GM23248 (cell line): ENCODE measurements at regions not wholly inside any gene's neighbourhood (a gene's known extent, or its start where the extent isn't known, plus 50 kb on each side); places are given as distances from the start of the nearest gene placed in this dataset.

Experiments used
- DNase-seq: peaks from one replicate; pipeline ENCODE4 v3.0.0-alpha.2; 2015
- H2AFZ ChIP-seq: fragments of 200-600 bp; sonication (generic); 2 replicates; pipeline ENCODE4 v1.6.1; 2016; ENCODE audit warnings: antibody characterized with exemption
- H3F3A ChIP-seq: fragments of 200-600 bp; sonication (generic); 2 replicates; pipeline ENCODE4 v1.6.1; 2016; ENCODE audit warnings: mild to moderate bottlenecking, antibody characterized with exemption, mixed run types; ENCODE audit not compliant: insufficient read depth
- H3K27ac ChIP-seq: fragments of 200-600 bp; sonication (generic); 2 replicates; pipeline ENCODE4 v1.5.1; 2016; ENCODE audit warnings: mild to moderate bottlenecking
- H3K27me3 ChIP-seq: fragments of 200-600 bp; sonication (generic); replicated peaks from 2 replicates; pipeline ENCODE4 v1.6.1; 2016; ENCODE audit warnings: mild to moderate bottlenecking; ENCODE audit not compliant: insufficient read depth
- H3K36me3 ChIP-seq: fragments of 200-600 bp; sonication (generic); 2 replicates; pipeline ENCODE4 v1.6.1; 2016; ENCODE audit warnings: low read depth, mild to moderate bottlenecking
- H3K4me1 ChIP-seq: fragments of 200-600 bp; sonication (generic); 2 replicates; pipeline ENCODE4 v1.6.1; 2016; ENCODE audit warnings: mild to moderate bottlenecking; ENCODE audit not compliant: insufficient read depth
- H3K4me2 ChIP-seq: fragments of 200-600 bp; sonication (generic); one replicate; pipeline ENCODE4 v1.6.1; 2016; ENCODE audit warnings: mild to moderate bottlenecking; ENCODE audit not compliant: unreplicated experiment
- H3K4me3 ChIP-seq: fragments of 200-600 bp; sonication (generic); 2 replicates; pipeline ENCODE4 v1.5.1; 2016; ENCODE audit warnings: mild to moderate bottlenecking
- H3K79me2 ChIP-seq: fragments of 200-600 bp; sonication (generic); 2 replicates; pipeline ENCODE4 v1.6.1; 2016; ENCODE audit warnings: mild to moderate bottlenecking; ENCODE audit not compliant: insufficient read depth
- H3K9ac ChIP-seq: fragments of 200-600 bp; sonication (generic); 2 replicates; pipeline ENCODE4 v1.6.1; 2016; ENCODE audit warnings: mild to moderate bottlenecking
- H3K9me2 ChIP-seq: fragments of 200-600 bp; sonication (generic); 2 replicates; pipeline ENCODE4 v1.6.1; 2016; ENCODE audit warnings: mixed run types, mild to moderate bottlenecking, moderate library complexity; ENCODE audit not compliant: insufficient read depth
- H3K9me3 ChIP-seq: fragments of 200-600 bp; sonication (generic); one replicate; pipeline ENCODE4 v1.6.1; 2017; ENCODE audit warnings: low read depth
- H4K20me1 ChIP-seq: fragments of 200-600 bp; sonication (generic); 2 replicates; pipeline ENCODE4 v1.6.0; 2016; ENCODE audit not compliant: insufficient read depth
- EZH2 ChIP-seq: fragments of 200-600 bp; sonication (generic); IDR thresholded peaks from 2 replicates; pipeline ENCODE4 v1.6.1; 2018; ENCODE audit warnings: antibody characterized with exemption, mild to moderate bottlenecking; ENCODE audit not compliant: insufficient read depth, poor library complexity, severe bottlenecking
- EZH2phosphoT487 ChIP-seq: fragments of 200-600 bp; sonication (generic); IDR thresholded peaks from 2 replicates; pipeline ENCODE4 v1.6.1; 2018; ENCODE audit warnings: antibody characterized with exemption, moderate library complexity, mild to moderate bottlenecking, low read depth; ENCODE audit not compliant: insufficient read depth
- WGBS, 2 experiments: methylation state at CpG; one replicate each; pipeline ENCODE4 v1.1.6; 2015 to 2017; ENCODE audit warnings: low lambda C conversion rate in 2 of 2, low coverage in 1 of 2; ENCODE audit errors: missing lambda C conversion rate in 2 of 2; 5-methylcytosine and 5-hydroxymethylcytosine counted together
- in situ Hi-C: fragments of 300-500 bp; cut with MboI; formaldehyde crosslinking; loops from 2 replicates; pipeline ENCODE4 v1.15.0; 2020

DNA sequence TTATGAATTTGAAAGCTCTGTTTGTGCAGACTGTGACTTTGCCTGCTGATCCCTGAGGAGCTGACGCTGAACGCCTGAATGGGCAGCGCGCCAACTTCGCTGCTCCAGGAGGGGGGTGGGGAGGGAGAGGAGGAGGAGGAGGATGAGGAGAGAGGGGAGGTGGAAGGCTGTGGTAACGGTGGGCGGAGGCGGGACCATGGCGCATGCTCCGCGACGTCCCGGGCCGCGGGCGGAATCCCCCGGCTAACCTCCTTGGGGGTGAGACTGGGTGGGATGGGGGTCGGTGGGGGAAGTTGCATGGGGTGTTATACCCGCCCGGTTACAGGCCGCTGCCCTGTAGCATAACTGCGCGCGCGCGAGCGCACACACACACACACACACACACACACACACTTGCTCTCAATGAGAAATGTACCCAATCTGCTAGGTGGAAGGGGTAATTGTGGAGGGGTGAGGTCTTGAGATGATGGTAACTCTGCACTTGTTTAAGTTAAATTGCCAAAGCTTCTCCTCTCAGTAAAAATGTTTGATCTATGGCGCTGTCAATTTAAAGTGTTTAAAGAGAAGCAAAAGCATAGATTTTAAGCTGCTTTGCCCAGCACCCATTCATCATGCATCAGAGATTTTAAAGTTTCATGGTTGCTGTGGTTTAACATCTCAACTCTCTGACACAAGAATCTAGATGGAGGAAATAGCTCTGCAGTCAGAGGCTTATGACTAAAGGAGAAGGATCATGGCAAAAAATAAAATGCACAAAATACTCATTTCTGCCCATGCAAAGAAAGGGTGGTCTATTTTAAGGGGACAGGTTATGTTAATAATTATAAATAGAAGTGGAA lies 76.6 kb upstream of the TBCA start:
- peaks cover 18% of the 10 kb centered on the region for H3F3A ChIP-seq
- no peaks in the 10 kb centered on the region for H3K27me3 ChIP-seq
- WGBS, 2 experiments: 3 to 5% methylated on average over 14 to 24 of the region's 28 CpGs
- peaks cover 11% of the 10 kb centered on the region for H3K4me1 ChIP-seq
- H3K4me2 ChIP-seq: peak overlapping the region; percentile 99
- H3K27ac ChIP-seq: peak overlapping the region; percentile 46
- peak overlapping the region; percentile 93 for H2AFZ ChIP-seq
- no peaks in the 10 kb centered on the region for H3K9me2 ChIP-seq
- in situ Hi-C loops: no loop called here
- DNase-seq: peak; percentile 85
- peak overlapping the region; percentile 74 for H3K9ac ChIP-seq
- no peaks in the 10 kb centered on the region for H4K20me1 ChIP-seq
- H3K79me2 ChIP-seq: no peaks in the 10 kb centered on the region
- no peaks in the 10 kb centered on the region for H3K9me3 ChIP-seq
- peak overlapping the region; percentile 77 for H3K4me3 ChIP-seq
- TF ChIP-seq EZH2 (no peak), EZH2phosphoT487 (no peak)
- no peaks in the 10 kb centered on the region for H3K36me3 ChIP-seq

DNA sequence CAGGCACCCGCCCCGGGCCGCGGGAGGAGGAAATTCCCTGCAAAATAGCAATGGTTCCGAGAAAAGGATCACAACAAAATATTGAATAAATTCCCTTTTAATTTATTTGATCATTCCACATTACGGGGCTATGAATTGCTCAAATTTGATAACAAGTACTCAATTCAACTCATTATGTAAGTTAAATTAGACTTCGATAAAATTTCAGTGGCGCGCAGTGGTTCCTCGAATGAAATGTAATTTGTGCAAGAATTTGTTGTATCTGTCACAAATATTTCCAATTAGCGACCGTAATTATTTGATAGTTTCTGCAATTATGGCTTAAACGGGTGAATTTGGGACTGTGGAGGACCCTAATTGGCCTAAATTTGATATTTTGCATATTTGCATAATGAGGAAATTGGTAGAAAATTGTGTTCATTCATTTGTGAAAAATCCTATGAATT lies 76.0 kb upstream of the TBCA start:
- peak overlapping the region; percentile 99 for H3K4me2 ChIP-seq
- peak overlapping the region; percentile 77 for H3K4me3 ChIP-seq
- no peaks in the 10 kb centered on the region for H3K9me2 ChIP-seq
- peak overlapping the region; percentile 46 for H3K27ac ChIP-seq
- DNase-seq: no peak
- in situ Hi-C loops: no loop called here
- peaks cover 18% of the 10 kb centered on the region for H3F3A ChIP-seq
- no peaks in the 10 kb centered on the region for H3K27me3 ChIP-seq
- no peaks in the 10 kb centered on the region for H4K20me1 ChIP-seq
- no peaks in the 10 kb centered on the region for H3K79me2 ChIP-seq
- no peaks in the 10 kb centered on the region for H3K9me3 ChIP-seq
- no peaks in the 10 kb centered on the region for H3K36me3 ChIP-seq
- WGBS, 2 experiments: 0 to 2% methylated on average over 13 of the region's 13 CpGs
- TF ChIP-seq EZH2phosphoT487: no peak
- TF ChIP-seq EZH2: no peak
- H3K9ac ChIP-seq: peak overlapping the region; percentile 74
- H3K4me1 ChIP-seq: peaks cover 11% of the 10 kb centered on the region
- H2AFZ ChIP-seq: peak overlapping the region; percentile 93

GRCh38 chr5:77851176-77852067 lies 75.3 kb upstream of the TBCA start:
- WGBS, 2 experiments: 19 to 20% methylated on average over 68 to 84 of the region's 89 CpGs
- H3K9ac ChIP-seq: peak overlapping the region; percentile 74
- in situ Hi-C loops: no loop called here

GRCh38 chr5:77850536-77851175 lies 74.5 kb upstream of the TBCA start:
- H3K9ac ChIP-seq: no peak overlapping the region
- H3K4me1 ChIP-seq: peaks cover 11% of the 10 kb centered on the region
- no peaks in the 10 kb centered on the region for H3K27me3 ChIP-seq
- DNase-seq: no peak
- H3K36me3 ChIP-seq: no peaks in the 10 kb centered on the region
- H3K27ac ChIP-seq: no peak overlapping the region
- H3K9me3 ChIP-seq: no peaks in the 10 kb centered on the region
- H4K20me1 ChIP-seq: no peaks in the 10 kb centered on the region
- WGBS, 2 experiments: 88 to 89% methylated on average over 27 to 30 of the region's 30 CpGs
- H3K79me2 ChIP-seq: no peaks in the 10 kb centered on the region
- in situ Hi-C loops: no loop called here
- peak overlapping the region; percentile 93 for H2AFZ ChIP-seq
- H3K4me3 ChIP-seq: peak overlapping the region; percentile 77; the same call in 1 of the 2 replicates
- H3F3A ChIP-seq: peaks cover 18% of the 10 kb centered on the region
- no peak overlapping the region for H3K4me2 ChIP-seq
- no peak for TF ChIP-seq EZH2phosphoT487
- no peak for TF ChIP-seq EZH2
- H3K9me2 ChIP-seq: no peaks in the 10 kb centered on the region

More at GRCh38 chr5:77851176-77852067, 75.3 kb upstream of the TBCA start:
- no peak for TF ChIP-seq EZH2phosphoT487
- TF ChIP-seq EZH2: no peak
- Histone ChIP-seq H3K27me3 (no peaks in the 10 kb centered on the region), H3K4me1 (peaks cover 11% of the 10 kb centered on the region), H4K20me1 (no peaks in the 10 kb centered on the region), H3K36me3 (no peaks in the 10 kb centered on the region), H3K4me2 (peak overlapping the region; percentile 99), H3K79me2 (no peaks in the 10 kb centered on the region), H3K27ac (no peak overlapping the region), H3K9me3 (no peaks in the 10 kb centered on the region), H3K4me3 (peak overlapping the region; percentile 77), H3F3A (peaks cover 18% of the 10 kb centered on the region), H2AFZ (peak overlapping the region; percentile 93), H3K9me2 (no peaks in the 10 kb centered on the region)
- DNase-seq: peak; percentile 66
